DOHH2 (cell line): ENCODE measurements at regions not wholly inside any gene's neighbourhood (a gene's known extent, or its start where the extent isn't known, plus 50 kb on each side); places are given as distances from the start of the nearest gene placed in this dataset.
"Not testable (repeated sequence)": the region's sequence is repeated elsewhere in the genome, so short reads cannot be mapped to it uniquely, and the experiment has no call there.

Experiments used
- H3F3A ChIP-seq: fragments of 200-600 bp; sonication (generic), shearing (Covaris generic); 2 replicates; pipeline ENCODE4 v1.6.0; 2016; ENCODE audit warnings: antibody characterized with exemption, mild to moderate bottlenecking; ENCODE audit not compliant: control insufficient read depth, insufficient read depth
- H3K27ac ChIP-seq: fragments of 200-600 bp; sonication (generic); 2 replicates; pipeline ENCODE4 v1.5.1; 2014; ENCODE audit warnings: low read depth, mild to moderate bottlenecking, low read length, moderate library complexity
- H3K27me3 ChIP-seq: fragments of 200-600 bp; sonication (generic); 2 replicates; pipeline ENCODE4 v1.6.1; 2014; ENCODE audit warnings: mild to moderate bottlenecking, low read length, mixed read lengths; ENCODE audit not compliant: control insufficient read depth
- H3K36me3 ChIP-seq: fragments of 200-600 bp; sonication (generic); 2 replicates; pipeline ENCODE4 v1.6.1; 2014; ENCODE audit warnings: mild to moderate bottlenecking, low read length, moderate library complexity, mixed read lengths; ENCODE audit not compliant: control insufficient read depth
- H3K4me1 ChIP-seq: fragments of 200-600 bp; sonication (generic); 2 replicates; pipeline ENCODE4 v1.6.1; 2014; ENCODE audit warnings: mild to moderate bottlenecking, low read length, mixed read lengths; ENCODE audit not compliant: control insufficient read depth
- H3K4me2 ChIP-seq: fragments of 200-600 bp; sonication (generic); 2 replicates; pipeline ENCODE4 v1.6.0; 2014; ENCODE audit warnings: mild to moderate bottlenecking, low read length, moderate library complexity
- H3K4me3 ChIP-seq: fragments of 200-600 bp; sonication (generic); 2 replicates; pipeline ENCODE4 v1.5.1; 2014; ENCODE audit warnings: mild to moderate bottlenecking, low read length, mixed read lengths
- H3K79me2 ChIP-seq: fragments of 200-600 bp; sonication (generic); 2 replicates; pipeline ENCODE4 v1.6.1; 2014; ENCODE audit warnings: mild to moderate bottlenecking, low read length, mixed read lengths; ENCODE audit not compliant: control insufficient read depth
- H3K9me2 ChIP-seq: fragments of 200-600 bp; sonication (generic); replicated peaks from 2 replicates; pipeline ENCODE4 v1.6.1; 2014; ENCODE audit warnings: mild to moderate bottlenecking, low read length, mixed read lengths; ENCODE audit not compliant: control insufficient read depth
- H3K9me3 ChIP-seq: fragments of 200-600 bp; sonication (generic); 2 replicates; pipeline ENCODE4 v1.6.1; 2014; ENCODE audit warnings: antibody characterized with exemption, low read length, mixed read lengths; ENCODE audit not compliant: control insufficient read depth, insufficient read depth
- H4K20me1 ChIP-seq: fragments of 200-600 bp; sonication (generic); 2 replicates; pipeline ENCODE4 v1.6.0; 2014; ENCODE audit warnings: low read depth, mild to moderate bottlenecking, antibody characterized with exemption, low read length, moderate library complexity; ENCODE audit not compliant: control insufficient read depth, insufficient read depth
- CTCF ChIP-seq: fragments of 200-600 bp; sonication (generic); IDR thresholded peaks from one replicate; pipeline ENCODE4 v1.5.1; 2014; ENCODE audit warnings: antibody characterized with exemption, mild to moderate bottlenecking, low read depth, low read length; ENCODE audit not compliant: poor library complexity, severe bottlenecking
- EZH2phosphoT487 ChIP-seq: fragments of 200-600 bp; sonication (generic); IDR thresholded peaks from 2 replicates; pipeline ENCODE4 v1.6.1; 2017; ENCODE audit warnings: borderline replicate concordance, mild to moderate bottlenecking, antibody characterized with exemption, low read length, moderate library complexity, mixed read lengths

- TF ChIP-seq CTCF (no peak), EZH2phosphoT487 (no peak)
- H3K4me2 ChIP-seq, result no peak overlapping the region
These were observed 966.8 kb upstream of the CITED2 start for GRCh38 chr6:140341272-140341671.

GRCh38 chr6:140340795-140341194 lies 966.3 kb upstream of the CITED2 start:
- no peak for TF ChIP-seq EZH2phosphoT487
- no peak for TF ChIP-seq CTCF
- H3F3A ChIP-seq, result no peaks in the 10 kb centered on the region
- no peaks in the 10 kb centered on the region for H3K27me3 ChIP-seq
- no peaks in the 10 kb centered on the region for H4K20me1 ChIP-seq
- H3K79me2 ChIP-seq, result no peaks in the 10 kb centered on the region
- no peak overlapping the region for H3K4me3 ChIP-seq
- H3K27ac ChIP-seq, result no peak overlapping the region
- H3K4me2 ChIP-seq, result no peak overlapping the region
- no peaks in the 10 kb centered on the region for H3K36me3 ChIP-seq
- no peaks in the 10 kb centered on the region for H3K9me2 ChIP-seq
- H3K4me1 ChIP-seq, result no peaks in the 10 kb centered on the region
- no peaks in the 10 kb centered on the region for H3K9me3 ChIP-seq

More at GRCh38 chr6:140341272-140341671, 966.8 kb upstream of the CITED2 start:
- Histone ChIP-seq H3K27ac (no peak overlapping the region), H3K9me2 (no peaks in the 10 kb centered on the region), H3F3A (no peaks in the 10 kb centered on the region), H3K9me3 (no peaks in the 10 kb centered on the region), H3K36me3 (no peaks in the 10 kb centered on the region), H4K20me1 (no peaks in the 10 kb centered on the region), H3K4me3 (no peak overlapping the region), H3K27me3 (no peaks in the 10 kb centered on the region), H3K79me2 (no peaks in the 10 kb centered on the region), H3K4me1 (no peaks in the 10 kb centered on the region)

- H3K4me1 ChIP-seq, H3K79me2 ChIP-seq, H4K20me1 ChIP-seq, H3K4me2 ChIP-seq, H3K27me3 ChIP-seq, H3K4me3 ChIP-seq, H3K27ac ChIP-seq, H3K9me2 ChIP-seq, H3K36me3 ChIP-seq, H3K9me3 ChIP-seq, H3F3A ChIP-seq: not testable (repeated sequence)
These were observed 964.6 kb upstream of the CITED2 start for GRCh38 chr6:140339084-140339483.

GRCh38 chr6:140321891-140322290 lies 947.4 kb upstream of the CITED2 start:
- Histone ChIP-seq H3K36me3 (no peaks in the 10 kb centered on the region), H4K20me1 (no peaks in the 10 kb centered on the region), H3K4me2 (no peak overlapping the region), H3K9me2 (no peaks in the 10 kb centered on the region), H3F3A (no peaks in the 10 kb centered on the region), H3K4me3 (no peak overlapping the region), H3K79me2 (no peaks in the 10 kb centered on the region), H3K9me3 (no peaks in the 10 kb centered on the region), H3K27ac (no peak overlapping the region), H3K27me3 (no peaks in the 10 kb centered on the region), H3K4me1 (no peaks in the 10 kb centered on the region)
- TF ChIP-seq EZH2phosphoT487 (no peak), CTCF (no peak)
